H1 (cell line): ENCODE measurements at regions not wholly inside any gene's neighbourhood (a gene's known extent, or its start where the extent isn't known, plus 50 kb on each side); places are given as distances from the start of the nearest gene placed in this dataset.

Experiments
- EZH2 ChIP-seq: fragments of 200-600 bp; sonication (generic); IDR thresholded peaks from 2 replicates; pipeline ENCODE4 v1.7.1; 2012; ENCODE audit warnings: low read depth, mild to moderate bottlenecking, moderate library complexity, low read length, inconsistent platforms; ENCODE audit not compliant: severe bottlenecking
- MAFK ChIP-seq: IDR thresholded peaks from 2 replicates; pipeline ENCODE4 v1.6.1; 2012; ENCODE audit warnings: low read depth, mild to moderate bottlenecking, improper control_type of control experiment, low read length
- TCF12 ChIP-seq: IDR thresholded peaks from 2 replicates; pipeline ENCODE4 v1.6.1; 2011; ENCODE audit warnings: low read depth, mild to moderate bottlenecking, low read length
- TF ChIP-seq, protein P1 (sequence below), 3 experiments: IDR thresholded peaks; 1 replicate in 2 of 3; 2 replicates in 1 of 3; pipeline versions ENCODE4 v1.5.1 to v1.6.1; 2011; ENCODE audit warnings: low read length in 3 of 3, mild to moderate bottlenecking in 3 of 3, inconsistent platforms in 2 of 3, low read depth in 1 of 3, moderate library complexity in 1 of 3; ENCODE audit not compliant: insufficient read depth in 1 of 3; ENCODE audit errors: control extremely low read depth in 1 of 3

DNA sequence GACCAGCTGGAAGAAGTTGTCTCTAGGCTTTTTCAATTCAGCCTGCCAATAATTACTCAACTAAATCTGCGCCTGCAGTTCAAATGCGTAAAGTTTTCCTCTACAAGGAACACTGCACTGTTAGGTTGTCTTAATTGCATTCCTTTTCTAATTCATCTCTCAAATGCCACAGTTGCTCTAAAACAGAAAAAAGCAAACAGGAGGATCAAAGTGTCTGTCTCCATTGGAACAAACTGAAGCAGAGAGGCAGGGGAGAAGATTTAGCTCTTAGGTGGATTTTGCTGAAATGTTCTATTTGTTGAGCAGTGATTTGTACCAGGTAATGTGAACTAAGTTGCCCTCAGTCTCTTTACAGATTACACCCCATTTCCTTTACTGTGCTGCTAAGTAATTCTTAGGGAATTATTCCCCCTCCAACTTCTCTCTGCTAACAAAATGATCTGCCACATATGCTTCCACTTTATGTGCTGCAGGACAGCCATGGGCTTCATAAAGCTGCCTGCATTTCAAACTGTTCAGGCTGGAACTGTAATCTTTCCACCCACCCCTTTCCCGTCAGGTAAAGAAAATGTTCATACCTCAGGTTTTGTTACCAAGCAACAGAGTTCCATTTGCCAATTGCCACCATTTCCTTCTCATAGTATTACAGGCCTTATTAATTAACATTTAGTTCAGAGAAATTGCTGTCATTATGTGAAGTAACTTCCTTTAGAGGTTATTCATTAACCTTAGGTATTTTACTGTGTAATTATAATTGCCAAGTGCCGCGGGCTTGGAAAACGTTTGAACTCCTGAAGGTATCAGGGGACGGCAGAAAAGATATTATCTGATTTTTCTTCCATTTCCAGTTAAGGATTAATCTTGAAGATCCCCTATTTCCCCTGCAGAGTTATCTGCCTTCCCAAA, 149.3 kb downstream of the SPRY1 start:
- no peak for TF ChIP-seq TCF12
- TF ChIP-seq EZH2, result no peak
- TF ChIP-seq, protein P1, sequence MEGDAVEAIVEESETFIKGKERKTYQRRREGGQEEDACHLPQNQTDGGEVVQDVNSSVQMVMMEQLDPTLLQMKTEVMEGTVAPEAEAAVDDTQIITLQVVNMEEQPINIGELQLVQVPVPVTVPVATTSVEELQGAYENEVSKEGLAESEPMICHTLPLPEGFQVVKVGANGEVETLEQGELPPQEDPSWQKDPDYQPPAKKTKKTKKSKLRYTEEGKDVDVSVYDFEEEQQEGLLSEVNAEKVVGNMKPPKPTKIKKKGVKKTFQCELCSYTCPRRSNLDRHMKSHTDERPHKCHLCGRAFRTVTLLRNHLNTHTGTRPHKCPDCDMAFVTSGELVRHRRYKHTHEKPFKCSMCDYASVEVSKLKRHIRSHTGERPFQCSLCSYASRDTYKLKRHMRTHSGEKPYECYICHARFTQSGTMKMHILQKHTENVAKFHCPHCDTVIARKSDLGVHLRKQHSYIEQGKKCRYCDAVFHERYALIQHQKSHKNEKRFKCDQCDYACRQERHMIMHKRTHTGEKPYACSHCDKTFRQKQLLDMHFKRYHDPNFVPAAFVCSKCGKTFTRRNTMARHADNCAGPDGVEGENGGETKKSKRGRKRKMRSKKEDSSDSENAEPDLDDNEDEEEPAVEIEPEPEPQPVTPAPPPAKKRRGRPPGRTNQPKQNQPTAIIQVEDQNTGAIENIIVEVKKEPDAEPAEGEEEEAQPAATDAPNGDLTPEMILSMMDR (IDR thresholded peaks at IDR 0.05; ENCODE audit: control extremely low read depth in 1 of 3, insufficient read depth in 1 of 3, low read depth in 1 of 3, low read length in 3 of 3), result no peak
- no peak for TF ChIP-seq MAFK
